DND-41 (cell line): ENCODE measurements at regions not wholly inside any gene's neighbourhood (a gene's known extent, or its start where the extent isn't known, plus 50 kb on each side); places are given as distances from the start of the nearest gene placed in this dataset.

Experiments
- EZH2 ChIP-seq: IDR thresholded peaks from 3 replicates; pipeline ENCODE4 v1.6.1; 2012; ENCODE audit warnings: borderline replicate concordance, low read depth, mild to moderate bottlenecking, moderate library complexity, low read length, inconsistent platforms; ENCODE audit not compliant: severe bottlenecking
- TF ChIP-seq, protein P1 (sequence below): IDR thresholded peaks from 2 replicates; pipeline ENCODE4 v1.5.1; 2012; ENCODE audit warnings: borderline replicate concordance, low read length, moderate library complexity, mild to moderate bottlenecking; ENCODE audit not compliant: poor library complexity, severe bottlenecking; ENCODE audit errors: extremely low read depth

- TF ChIP-seq, protein P1, sequence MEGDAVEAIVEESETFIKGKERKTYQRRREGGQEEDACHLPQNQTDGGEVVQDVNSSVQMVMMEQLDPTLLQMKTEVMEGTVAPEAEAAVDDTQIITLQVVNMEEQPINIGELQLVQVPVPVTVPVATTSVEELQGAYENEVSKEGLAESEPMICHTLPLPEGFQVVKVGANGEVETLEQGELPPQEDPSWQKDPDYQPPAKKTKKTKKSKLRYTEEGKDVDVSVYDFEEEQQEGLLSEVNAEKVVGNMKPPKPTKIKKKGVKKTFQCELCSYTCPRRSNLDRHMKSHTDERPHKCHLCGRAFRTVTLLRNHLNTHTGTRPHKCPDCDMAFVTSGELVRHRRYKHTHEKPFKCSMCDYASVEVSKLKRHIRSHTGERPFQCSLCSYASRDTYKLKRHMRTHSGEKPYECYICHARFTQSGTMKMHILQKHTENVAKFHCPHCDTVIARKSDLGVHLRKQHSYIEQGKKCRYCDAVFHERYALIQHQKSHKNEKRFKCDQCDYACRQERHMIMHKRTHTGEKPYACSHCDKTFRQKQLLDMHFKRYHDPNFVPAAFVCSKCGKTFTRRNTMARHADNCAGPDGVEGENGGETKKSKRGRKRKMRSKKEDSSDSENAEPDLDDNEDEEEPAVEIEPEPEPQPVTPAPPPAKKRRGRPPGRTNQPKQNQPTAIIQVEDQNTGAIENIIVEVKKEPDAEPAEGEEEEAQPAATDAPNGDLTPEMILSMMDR = no peak
- TF ChIP-seq EZH2 = no peak
These were observed 802.5 kb downstream of the IPMK start for GRCh38 chr10:57465155-57465554.
